ENCODE measurements at regions not wholly inside any gene's neighbourhood (a gene's known extent, or its start where the extent isn't known, plus 50 kb on each side); places are given as distances from the start of the nearest gene placed in this dataset.

- H3K4me1 ChIP-seq (ENCODE audit: insufficient read depth), result no peaks in the 10 kb centered on the region
- no peaks in the 10 kb centered on the region for H4K20me1 ChIP-seq (replicated peaks; ENCODE audit: insufficient read depth)
- H3K9me2 ChIP-seq (ENCODE audit: insufficient read depth), result no peaks in the 10 kb centered on the region
- no peaks in the 10 kb centered on the region for H3K36me3 Mint-ChIP-seq (ENCODE audit: low read depth)
- H3K27me3 ChIP-seq (ENCODE audit: insufficient read depth), result no peaks in the 10 kb centered on the region
- no peak overlapping the region for H3K27ac ChIP-seq (ENCODE audit: low read depth)
- H3K36me3 ChIP-seq (ENCODE audit: insufficient read depth), result no peaks in the 10 kb centered on the region
- H3K27me3 Mint-ChIP-seq (ENCODE audit: insufficient read depth, low read depth, poor library complexity), result no peaks in the 10 kb centered on the region
- H3K4me3 Mint-ChIP-seq, result no peak overlapping the region
- H2AFZ ChIP-seq, result no peak overlapping the region
- H3K27ac Mint-ChIP-seq, result no peak overlapping the region
- no peak overlapping the region for H3K4me2 ChIP-seq
- ATAC-seq (no peak), DNase-seq (ENCODE audit: low spot score) (no peak)
- H3K79me2 ChIP-seq (replicated peaks; ENCODE audit: insufficient read depth), result no peaks in the 10 kb centered on the region
- no peaks in the 10 kb centered on the region for H3F3A ChIP-seq (replicated peaks; ENCODE audit: low read depth)
- no peak for TF ChIP-seq STAT1 (IDR thresholded peaks at IDR 0.05; ENCODE audit: unreplicated experiment)
- no peak for TF ChIP-seq EZH2phosphoT487 (IDR thresholded peaks at IDR 0.05; ENCODE audit: unreplicated experiment)
- no peak for TF ChIP-seq REST (IDR thresholded peaks at IDR 0.05; ENCODE audit: unreplicated experiment)
- no peak for TF ChIP-seq ZNF462 (CRISPR knock-in tag; IDR thresholded peaks at IDR 0.05)
- TF ChIP-seq ZNF331 (CRISPR knock-in tag; IDR thresholded peaks at IDR 0.05; ENCODE audit: low read depth), result no peak
- no peak for TF ChIP-seq EZH2 (IDR thresholded peaks at IDR 0.05; ENCODE audit: low read depth, unreplicated experiment)
- no peak for TF ChIP-seq ETS1 (IDR thresholded peaks at IDR 0.05)
- no peak for TF ChIP-seq CREB1 (CRISPR knock-in tag; IDR thresholded peaks at IDR 0.05; ENCODE audit: low read depth)
- TF ChIP-seq JUNB (IDR thresholded peaks at IDR 0.05; ENCODE audit: unreplicated experiment), result no peak
- TF ChIP-seq NANOG (IDR thresholded peaks at IDR 0.05; ENCODE audit: borderline replicate concordance), result no peak
- TF ChIP-seq POLR2AphosphoS5 (IDR thresholded peaks at IDR 0.05; ENCODE audit: low read depth), result no peak
- no peak for TF ChIP-seq CTCF (conservative IDR thresholded peaks at IDR 0.05; ENCODE audit: low read depth in 2 of 2)
- TF ChIP-seq ZNF114 (CRISPR knock-in tag; IDR thresholded peaks at IDR 0.05), result no peak
- no peak overlapping the region for H3K4me3 ChIP-seq
- H3K9me3 Mint-ChIP-seq, result no peaks in the 10 kb centered on the region; the same call in 2 of the 3 replicates
- peaks cover 2% of the 10 kb centered on the region; the same call in 2 of the 3 replicates for H3K4me1 Mint-ChIP-seq
These were observed 90.7 kb downstream of the ATP1A1 start for GRCh38 chr1:116463730-116464129.

Measured in GM23338 (cell line).